GM04504 (cell line): ENCODE measurements at regions not wholly inside any gene's neighbourhood (a gene's known extent, or its start where the extent isn't known, plus 50 kb on each side); places are given as distances from the start of the nearest gene placed in this dataset.

Experiments
- DNase-seq: peaks from one replicate; pipeline ENCODE4 v3.0.0-alpha.2; 2012; ENCODE audit warnings: low read depth

GRCh38 chr3:6785726-6786125 lies 75.2 kb upstream of the GRM7 start:
- DNase-seq, result no peak

- DNase-seq, result no peak
These were observed 69.8 kb upstream of the GRM7 start for GRCh38 chr3:6791161-6791560.

GRCh38 chr3:6799264-6799915 lies 61.5 kb upstream of the GRM7 start:
- no peak for DNase-seq

DNA sequence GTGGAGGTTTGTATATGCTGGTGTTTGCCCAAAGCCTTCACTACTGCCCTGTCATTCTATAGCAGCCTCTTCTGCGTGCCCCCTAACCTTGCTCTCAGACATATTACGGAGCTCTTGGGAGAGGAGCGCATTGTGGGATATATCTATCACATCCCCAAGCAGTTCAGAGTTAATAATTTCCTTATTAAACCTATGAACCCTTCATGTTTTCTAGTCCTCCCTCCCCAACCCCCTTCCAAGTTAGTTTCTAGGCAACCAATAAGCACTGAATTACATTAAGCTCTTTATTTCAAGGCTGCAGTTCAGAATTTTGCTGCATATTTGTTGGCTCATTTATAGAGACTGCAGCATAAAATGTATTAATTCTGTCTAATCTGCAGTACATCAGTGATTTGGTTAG lies 57.3 kb upstream of the GRM7 start:
- DNase-seq, result no peak

DNA sequence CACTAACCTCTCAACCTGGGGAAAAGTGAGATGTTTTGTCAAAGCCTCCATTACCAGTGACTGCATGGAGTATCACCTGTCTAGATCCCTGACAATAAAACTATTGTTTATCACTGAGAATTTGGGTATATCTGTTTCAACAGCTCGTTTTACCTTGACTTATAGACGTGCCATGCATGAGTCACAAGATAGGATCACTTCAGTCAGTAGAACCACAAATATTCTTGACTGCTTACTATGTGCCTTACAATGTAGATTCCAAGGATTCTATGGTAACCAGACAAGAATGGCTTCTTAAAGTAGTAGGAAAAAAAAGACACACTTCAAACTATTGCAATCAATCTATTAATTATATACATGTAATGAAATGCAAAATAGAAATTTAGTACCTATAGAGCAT lies 55.7 kb upstream of the GRM7 start:
- no peak for DNase-seq

DNA sequence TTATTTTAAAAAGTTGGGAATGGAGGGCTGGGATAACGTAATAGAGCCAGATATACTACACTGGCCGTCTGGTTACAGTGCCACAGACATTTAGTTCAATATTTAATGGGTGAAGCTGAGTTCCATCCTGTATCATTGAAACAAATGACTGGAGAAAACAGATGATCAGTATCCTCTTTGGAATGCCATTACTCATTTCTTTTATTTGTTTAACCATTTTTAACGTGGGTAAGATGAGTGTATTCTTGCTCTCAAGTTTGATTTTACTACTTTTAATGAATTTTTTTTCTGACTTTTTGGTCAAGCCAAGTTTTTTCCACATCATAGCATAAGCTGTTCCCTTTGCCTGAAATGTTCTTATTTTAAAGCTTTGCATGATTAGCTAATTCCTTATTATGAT lies 53.9 kb upstream of the GRM7 start:
- DNase-seq, result no peak

DNA sequence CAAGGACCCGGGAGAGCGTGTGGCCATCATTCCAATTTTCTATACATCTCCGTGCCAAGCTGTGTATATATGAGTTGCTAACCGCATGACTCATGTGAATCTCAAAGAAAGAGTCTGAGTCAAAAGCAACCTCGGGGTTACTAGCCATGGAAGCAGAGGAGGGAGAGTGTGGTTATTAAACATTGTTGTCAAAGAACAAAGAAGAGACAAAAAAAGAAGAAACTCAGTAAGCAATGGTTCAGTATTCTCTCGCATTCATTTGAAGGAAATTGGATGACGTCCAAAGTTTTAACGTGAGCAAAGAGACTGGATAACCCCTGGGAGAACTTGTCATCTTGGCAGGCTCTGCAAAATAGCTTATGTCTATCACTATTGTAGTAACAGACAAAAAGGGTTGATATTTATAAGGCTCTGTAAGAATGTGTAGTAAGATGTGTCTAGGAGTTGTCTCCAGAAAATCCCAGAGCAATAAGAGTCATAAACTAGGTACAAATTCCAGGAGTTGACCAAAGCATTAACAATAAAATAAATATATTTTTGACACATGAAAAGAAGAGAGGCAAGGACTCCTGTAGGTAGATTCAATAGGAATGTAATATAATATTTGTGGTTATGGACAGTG lies 52.8 kb upstream of the GRM7 start:
- no peak for DNase-seq

GRCh38 chr3:6809349-6809748 lies 51.6 kb upstream of the GRM7 start:
- DNase-seq, result no peak
